GM19324 (cell line): ENCODE measurements at regions not wholly inside any gene's neighbourhood (a gene's known extent, or its start where the extent isn't known, plus 50 kb on each side); places are given as distances from the start of the nearest gene placed in this dataset.

Source experiments
- ATAC-seq: cut with Tn5 transposase; IDR thresholded peaks from one replicate; pipeline ENCODE4 v1.9.1; 2021; ENCODE audit warnings: mild to moderate bottlenecking, moderate library complexity; ENCODE audit not compliant: unreplicated experiment, low FRiP score

GRCh38 chr12:128164533-128164932 lies 102.4 kb upstream of the TMEM132C start:
- no peak for ATAC-seq

GRCh38 chr12:128165387-128165786 lies 101.6 kb upstream of the TMEM132C start:
- no peak for ATAC-seq

GRCh38 chr12:128168273-128168672 lies 98.7 kb upstream of the TMEM132C start:
- ATAC-seq: no peak

DNA sequence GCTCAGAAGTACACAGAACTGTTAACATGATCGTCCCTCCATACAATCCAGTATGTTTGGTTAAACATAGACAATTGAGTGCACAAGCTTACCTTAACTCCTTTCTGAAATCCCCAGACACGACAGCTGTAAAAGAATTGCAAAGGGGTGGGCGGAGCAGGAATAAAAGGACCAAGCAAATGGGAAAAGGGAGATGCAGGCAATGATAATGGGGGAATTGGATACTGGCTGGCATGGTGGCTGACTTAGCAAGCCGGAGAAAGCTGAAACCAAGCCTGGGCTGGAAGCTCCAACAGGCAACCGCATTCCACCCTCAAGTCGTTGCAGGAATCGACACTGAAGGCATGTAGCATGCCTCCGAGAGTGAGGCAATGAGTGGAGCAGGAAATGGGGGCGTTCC lies 96.8 kb upstream of the TMEM132C start:
- no peak for ATAC-seq

DNA sequence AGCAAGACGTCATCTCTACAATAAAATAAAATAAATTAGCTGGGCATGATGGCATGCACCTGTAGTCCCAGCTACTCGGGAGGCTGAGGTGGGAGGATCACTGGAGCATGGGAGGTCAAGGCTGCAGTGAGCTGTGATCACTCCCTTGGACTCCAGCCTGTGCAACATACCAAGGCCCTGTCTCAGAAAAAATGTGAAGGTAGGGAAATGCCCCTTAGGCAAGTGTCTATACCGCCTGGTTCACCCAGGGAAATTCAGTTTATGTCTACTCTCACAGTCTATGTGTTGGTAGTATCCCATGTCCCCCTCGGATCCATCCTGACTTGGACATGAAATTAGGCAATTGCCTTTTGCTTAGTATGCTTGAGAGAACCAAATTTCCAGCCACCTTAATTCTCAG lies 88.4 kb upstream of the TMEM132C start:
- no peak for ATAC-seq

GRCh38 chr12:128178966-128179365 lies 88.0 kb upstream of the TMEM132C start:
- no peak for ATAC-seq

DNA sequence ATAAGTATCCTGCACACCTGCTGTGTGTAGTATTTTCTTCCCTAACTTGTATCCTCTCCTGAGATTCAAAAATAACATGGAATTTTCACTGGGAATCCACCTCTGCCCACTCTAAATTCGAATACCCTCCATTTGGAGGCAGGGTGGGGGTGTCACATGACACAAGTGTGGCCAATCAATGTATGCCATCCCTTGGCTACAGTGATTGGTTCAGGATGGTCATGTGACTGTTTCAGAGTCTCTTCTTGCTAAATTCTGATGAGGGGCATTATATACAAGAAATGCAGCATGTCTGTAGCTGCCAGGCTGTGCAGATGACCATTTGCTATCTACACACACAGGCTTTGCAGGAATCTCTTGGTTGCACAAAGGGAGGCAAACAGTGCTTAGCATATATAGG lies 86.8 kb upstream of the TMEM132C start:
- no peak for ATAC-seq

- ATAC-seq: no peak
Measured at GRCh38 chr12:128190052-128190451, 76.9 kb upstream of the TMEM132C start.

GRCh38 chr12:128190614-128191013 lies 76.4 kb upstream of the TMEM132C start:
- no peak for ATAC-seq

- no peak for ATAC-seq
Measured at GRCh38 chr12:128191380-128191779, 75.6 kb upstream of the TMEM132C start.

GRCh38 chr12:128204711-128205110 lies 62.3 kb upstream of the TMEM132C start:
- ATAC-seq: no peak

GRCh38 chr12:128205145-128205544 lies 61.8 kb upstream of the TMEM132C start:
- no peak for ATAC-seq

- ATAC-seq: no peak
Measured at GRCh38 chr12:128205758-128206157, 61.2 kb upstream of the TMEM132C start.
